Esophagus squamous epithelium (tissue), 5 donors: ENCODE measurements at regions not wholly inside any gene's neighbourhood (a gene's known extent, or its start where the extent isn't known, plus 50 kb on each side); places are given as distances from the start of the nearest gene placed in this dataset.

Source experiments
- DNase-seq: peaks from one replicate; lab custom pipeline; 2025; lab: John Stamatoyannopoulos, UW
- H3K27ac ChIP-seq, 4 donors: fragments of 200-600 bp; sonication (generic); one replicate each; pipeline ENCODE4 v1.5.1; 2016 to 2019; ENCODE audit warnings: mild to moderate bottlenecking in 1 of 4
- H3K27me3 ChIP-seq, 4 donors: fragments of 200-600 bp; sonication (generic); 1 replicate in 3 of 4; 2 replicates in 1 of 4; pipeline versions ENCODE4 v1.5.1 to v1.6.0; 2017 to 2021; ENCODE audit warnings: antibody characterized with exemption in 1 of 4
- H3K36me3 ChIP-seq, 3 donors: fragments of 200-600 bp; sonication (generic); one replicate each; pipeline ENCODE4 v1.5.1; 2016 to 2019
- H3K4me1 ChIP-seq, 3 donors: fragments of 200-600 bp; sonication (generic); one replicate each; pipeline ENCODE4 v1.5.1; 2017 to 2019
- H3K4me3 ChIP-seq, 4 donors: fragments of 200-600 bp; sonication (generic); 1 replicate in 3 of 4; 2 replicates in 1 of 4; pipeline ENCODE4 v1.5.1; 2016 to 2019; ENCODE audit warnings: mild to moderate bottlenecking in 2 of 4, moderate library complexity in 1 of 4
- H3K9me3 ChIP-seq, 3 donors: fragments of 200-600 bp; sonication (generic); one replicate each; pipeline ENCODE4 v1.5.1; 2016 to 2019
- CTCF ChIP-seq, 6 experiments: fragments of 450-650 bp in 4 of 6; fragments of 200-600 bp in 2 of 6; sonication (generic) in 2 of 6; IDR thresholded peaks; one replicate each; pipeline ENCODE4 v1.5.1; 2016 to 2019; ENCODE audit warnings: antibody characterized with exemption in 6 of 6, mild to moderate bottlenecking in 4 of 6, moderate library complexity in 4 of 6
- POLR2A ChIP-seq, 4 donors: fragments of 450-650 bp; IDR thresholded peaks; one replicate each; pipeline ENCODE4 v1.6.1; 2017; ENCODE audit warnings: antibody characterized with exemption in 4 of 4, mild to moderate bottlenecking in 4 of 4, moderate library complexity in 3 of 4
- WGBS, 2 donors: methylation state at CpG; one replicate each; pipeline ENCODE4 v1.1.5; 2018; 5-methylcytosine and 5-hydroxymethylcytosine counted together
- intact Hi-C: fragments of 100-400 bp; cut with DNase I; formaldehyde crosslinking; loops from one replicate; pipeline ENCODE4 v1.15.0; 2022
- donor health status: DM: yes; HTN: yes; CAD: no.

- TF ChIP-seq CTCF (IDR thresholded peaks at IDR 0.05) (no peak), POLR2A (IDR thresholded peaks at IDR 0.05) (no peak)
- intact Hi-C loops: no loop called here
- H3K27ac ChIP-seq: no peak overlapping the region
- no peaks in the 10 kb centered on the region for H3K27me3 ChIP-seq
- H3K9me3 ChIP-seq: peaks cover 0 to 8% (median 0%) of the 10 kb centered on the region in 3 donors
- no peak for DNase-seq
- no peak overlapping the region for H3K4me3 ChIP-seq
- H3K4me1 ChIP-seq: no peaks in the 10 kb centered on the region
- WGBS, 2 donors: no CpG with 5 or more reads among the region's 5 CpGs
- H3K36me3 ChIP-seq: no peaks in the 10 kb centered on the region
Observed at GRCh38 chr6:76817429-76817828, 645.9 kb downstream of the HTR1B start.

- Histone ChIP-seq H3K9me3 (no peaks in the 10 kb centered on the region), H3K36me3 (no peaks in the 10 kb centered on the region), H3K4me3 (no peak overlapping the region), H3K27me3 (no peaks in the 10 kb centered on the region), H3K4me1 (no peaks in the 10 kb centered on the region), H3K27ac (no peak overlapping the region)
- no peak for DNase-seq
- 51 to 53% methylated on average over 7 of the region's 7 CpGs for WGBS, 2 donors
- intact Hi-C loops: no loop called here
- TF ChIP-seq POLR2A (IDR thresholded peaks at IDR 0.05): no peak
- no peak for TF ChIP-seq CTCF (IDR thresholded peaks at IDR 0.05)
Observed at GRCh38 chr6:76814496-76815458, 648.5 kb downstream of the HTR1B start.

DNA sequence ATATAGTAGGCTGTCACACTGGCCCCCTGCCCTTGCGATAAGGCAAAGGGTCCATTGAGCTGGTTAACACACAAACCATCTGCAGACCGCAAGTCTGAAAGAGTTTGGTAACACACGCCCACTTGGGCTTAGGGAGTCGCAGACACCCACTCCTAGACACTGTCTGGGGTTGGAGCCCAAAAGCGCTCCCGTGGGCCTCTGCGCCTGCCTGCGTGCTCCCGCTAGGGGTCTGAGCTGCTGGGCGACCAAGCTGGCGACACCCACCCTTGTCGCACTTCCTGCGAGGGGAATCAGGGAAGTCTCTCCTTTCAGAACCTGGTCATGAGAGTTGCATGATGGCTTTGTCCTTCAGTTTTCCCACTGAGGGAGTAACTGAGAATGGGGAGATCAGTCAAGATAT is 653.0 kb downstream of the HTR1B start:
- TF ChIP-seq CTCF (IDR thresholded peaks at IDR 0.05) (no peak), POLR2A (IDR thresholded peaks at IDR 0.05) (no peak)
- Histone ChIP-seq H3K27ac (no peak overlapping the region), H3K4me3 (no peak overlapping the region), H3K27me3 (no peaks in the 10 kb centered on the region), H3K36me3 (no peaks in the 10 kb centered on the region), H3K9me3 (no peaks in the 10 kb centered on the region), H3K4me1 (no peaks in the 10 kb centered on the region)
- WGBS, 2 donors: 89 to 92% methylated on average over 9 of the region's 13 CpGs
- DNase-seq: no peak
- intact Hi-C loops: no loop called here

DNA sequence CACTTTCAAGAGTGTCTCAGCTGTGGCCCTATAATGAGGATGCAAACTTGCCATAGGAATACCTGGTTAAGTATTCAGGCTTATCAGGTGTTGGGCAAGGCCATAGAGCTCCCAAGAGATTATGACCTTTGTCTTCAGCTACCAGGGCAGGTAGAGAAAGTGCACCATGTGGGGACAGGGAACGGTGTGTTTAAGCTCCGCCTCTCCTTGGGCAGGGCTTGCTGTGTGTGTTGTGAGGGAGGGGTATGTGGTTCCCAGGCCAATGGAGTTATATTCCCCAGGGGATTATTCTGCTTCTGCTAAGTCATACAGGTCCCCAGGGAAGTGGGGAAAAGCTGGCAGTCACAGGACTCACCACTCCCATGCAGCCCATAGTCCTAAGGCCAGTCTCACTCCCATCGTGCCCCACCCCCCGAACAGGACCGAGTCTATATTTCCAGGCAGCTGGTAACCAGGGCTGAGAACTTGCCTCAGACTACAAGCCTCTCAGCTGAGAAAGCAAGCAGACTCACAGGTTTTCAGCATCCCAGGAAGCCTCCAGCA is 660.2 kb downstream of the HTR1B start:
- no peak for DNase-seq
- H3K27ac ChIP-seq: no peak overlapping the region
- intact Hi-C loops: no loop called here
- no peak for TF ChIP-seq POLR2A (IDR thresholded peaks at IDR 0.05)
- no peak for TF ChIP-seq CTCF (IDR thresholded peaks at IDR 0.05)
- H3K36me3 ChIP-seq: no peaks in the 10 kb centered on the region
- no peaks in the 10 kb centered on the region for H3K4me1 ChIP-seq
- H3K9me3 ChIP-seq: no peaks in the 10 kb centered on the region
- WGBS, 2 donors: 72 to 86% methylated on average over 2 to 5 of the region's 5 CpGs
- H3K4me3 ChIP-seq: no peak overlapping the region
- H3K27me3 ChIP-seq: no peaks in the 10 kb centered on the region

DNA sequence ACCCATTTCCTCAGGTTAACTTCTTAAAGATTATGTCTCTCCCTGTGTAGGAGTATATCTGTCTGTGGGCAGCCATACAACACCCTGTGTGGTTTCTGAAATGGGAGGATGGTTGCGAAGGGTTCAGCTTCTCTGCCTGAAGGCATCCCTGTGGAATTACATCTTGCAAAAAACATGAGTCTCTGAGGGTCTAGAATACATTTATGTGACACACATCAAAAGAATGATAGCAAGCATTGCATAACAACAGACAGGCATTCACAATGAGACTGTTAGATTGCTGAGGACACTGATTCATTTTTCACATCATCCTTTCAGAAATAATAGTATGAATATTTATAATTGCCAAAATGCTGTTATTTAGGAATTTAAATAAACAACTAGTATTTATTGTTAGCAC is 670.9 kb downstream of the HTR1B start:
- Histone ChIP-seq H3K36me3 (no peaks in the 10 kb centered on the region), H3K4me3 (no peak overlapping the region), H3K27ac (no peak overlapping the region), H3K27me3 (no peaks in the 10 kb centered on the region), H3K9me3 (no peaks in the 10 kb centered on the region), H3K4me1 (no peaks in the 10 kb centered on the region)
- 83 to 100% methylated on average over 1 of the region's 1 CpG for whole genome bisulfite sequencing, 2 donors
- DNase-seq: no peak
- TF ChIP-seq POLR2A (IDR thresholded peaks at IDR 0.05): no peak
- TF ChIP-seq CTCF (IDR thresholded peaks at IDR 0.05): no peak
- intact Hi-C loops: no loop called here
